ENCODE measurements at regions not wholly inside any gene's neighbourhood (a gene's known extent, or its start where the extent isn't known, plus 50 kb on each side); places are given as distances from the start of the nearest gene placed in this dataset.

DNA sequence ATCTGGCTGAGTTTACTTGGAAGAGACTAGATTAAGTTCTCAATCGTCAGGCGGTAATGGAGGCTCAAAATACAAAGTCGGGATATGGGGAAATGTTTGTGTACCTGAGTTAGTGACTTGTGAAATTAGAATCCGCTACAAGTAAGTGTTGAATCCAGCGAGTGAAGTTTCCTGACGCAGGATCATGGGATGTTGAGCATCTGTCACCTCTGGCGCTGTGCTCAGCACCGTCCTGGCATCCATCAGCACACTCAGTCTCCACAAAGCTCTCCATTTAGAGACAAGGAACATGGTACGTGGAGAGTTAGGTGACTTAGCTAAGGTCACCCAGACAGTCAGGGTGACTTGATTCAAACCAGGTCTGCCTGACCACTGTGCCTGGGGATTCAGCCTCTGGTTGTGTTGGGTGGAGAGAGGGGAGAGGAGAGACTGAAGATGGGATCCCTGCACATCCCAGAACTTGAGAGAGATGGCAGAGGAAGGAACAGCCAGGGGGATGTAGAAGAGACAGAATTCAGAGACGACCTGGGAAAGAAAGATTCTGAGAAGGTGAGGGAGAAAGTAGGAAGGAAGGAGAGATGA, 251.2 kb downstream of the ACKR3 start (continued):
- TF ChIP-seq, protein P1, sequence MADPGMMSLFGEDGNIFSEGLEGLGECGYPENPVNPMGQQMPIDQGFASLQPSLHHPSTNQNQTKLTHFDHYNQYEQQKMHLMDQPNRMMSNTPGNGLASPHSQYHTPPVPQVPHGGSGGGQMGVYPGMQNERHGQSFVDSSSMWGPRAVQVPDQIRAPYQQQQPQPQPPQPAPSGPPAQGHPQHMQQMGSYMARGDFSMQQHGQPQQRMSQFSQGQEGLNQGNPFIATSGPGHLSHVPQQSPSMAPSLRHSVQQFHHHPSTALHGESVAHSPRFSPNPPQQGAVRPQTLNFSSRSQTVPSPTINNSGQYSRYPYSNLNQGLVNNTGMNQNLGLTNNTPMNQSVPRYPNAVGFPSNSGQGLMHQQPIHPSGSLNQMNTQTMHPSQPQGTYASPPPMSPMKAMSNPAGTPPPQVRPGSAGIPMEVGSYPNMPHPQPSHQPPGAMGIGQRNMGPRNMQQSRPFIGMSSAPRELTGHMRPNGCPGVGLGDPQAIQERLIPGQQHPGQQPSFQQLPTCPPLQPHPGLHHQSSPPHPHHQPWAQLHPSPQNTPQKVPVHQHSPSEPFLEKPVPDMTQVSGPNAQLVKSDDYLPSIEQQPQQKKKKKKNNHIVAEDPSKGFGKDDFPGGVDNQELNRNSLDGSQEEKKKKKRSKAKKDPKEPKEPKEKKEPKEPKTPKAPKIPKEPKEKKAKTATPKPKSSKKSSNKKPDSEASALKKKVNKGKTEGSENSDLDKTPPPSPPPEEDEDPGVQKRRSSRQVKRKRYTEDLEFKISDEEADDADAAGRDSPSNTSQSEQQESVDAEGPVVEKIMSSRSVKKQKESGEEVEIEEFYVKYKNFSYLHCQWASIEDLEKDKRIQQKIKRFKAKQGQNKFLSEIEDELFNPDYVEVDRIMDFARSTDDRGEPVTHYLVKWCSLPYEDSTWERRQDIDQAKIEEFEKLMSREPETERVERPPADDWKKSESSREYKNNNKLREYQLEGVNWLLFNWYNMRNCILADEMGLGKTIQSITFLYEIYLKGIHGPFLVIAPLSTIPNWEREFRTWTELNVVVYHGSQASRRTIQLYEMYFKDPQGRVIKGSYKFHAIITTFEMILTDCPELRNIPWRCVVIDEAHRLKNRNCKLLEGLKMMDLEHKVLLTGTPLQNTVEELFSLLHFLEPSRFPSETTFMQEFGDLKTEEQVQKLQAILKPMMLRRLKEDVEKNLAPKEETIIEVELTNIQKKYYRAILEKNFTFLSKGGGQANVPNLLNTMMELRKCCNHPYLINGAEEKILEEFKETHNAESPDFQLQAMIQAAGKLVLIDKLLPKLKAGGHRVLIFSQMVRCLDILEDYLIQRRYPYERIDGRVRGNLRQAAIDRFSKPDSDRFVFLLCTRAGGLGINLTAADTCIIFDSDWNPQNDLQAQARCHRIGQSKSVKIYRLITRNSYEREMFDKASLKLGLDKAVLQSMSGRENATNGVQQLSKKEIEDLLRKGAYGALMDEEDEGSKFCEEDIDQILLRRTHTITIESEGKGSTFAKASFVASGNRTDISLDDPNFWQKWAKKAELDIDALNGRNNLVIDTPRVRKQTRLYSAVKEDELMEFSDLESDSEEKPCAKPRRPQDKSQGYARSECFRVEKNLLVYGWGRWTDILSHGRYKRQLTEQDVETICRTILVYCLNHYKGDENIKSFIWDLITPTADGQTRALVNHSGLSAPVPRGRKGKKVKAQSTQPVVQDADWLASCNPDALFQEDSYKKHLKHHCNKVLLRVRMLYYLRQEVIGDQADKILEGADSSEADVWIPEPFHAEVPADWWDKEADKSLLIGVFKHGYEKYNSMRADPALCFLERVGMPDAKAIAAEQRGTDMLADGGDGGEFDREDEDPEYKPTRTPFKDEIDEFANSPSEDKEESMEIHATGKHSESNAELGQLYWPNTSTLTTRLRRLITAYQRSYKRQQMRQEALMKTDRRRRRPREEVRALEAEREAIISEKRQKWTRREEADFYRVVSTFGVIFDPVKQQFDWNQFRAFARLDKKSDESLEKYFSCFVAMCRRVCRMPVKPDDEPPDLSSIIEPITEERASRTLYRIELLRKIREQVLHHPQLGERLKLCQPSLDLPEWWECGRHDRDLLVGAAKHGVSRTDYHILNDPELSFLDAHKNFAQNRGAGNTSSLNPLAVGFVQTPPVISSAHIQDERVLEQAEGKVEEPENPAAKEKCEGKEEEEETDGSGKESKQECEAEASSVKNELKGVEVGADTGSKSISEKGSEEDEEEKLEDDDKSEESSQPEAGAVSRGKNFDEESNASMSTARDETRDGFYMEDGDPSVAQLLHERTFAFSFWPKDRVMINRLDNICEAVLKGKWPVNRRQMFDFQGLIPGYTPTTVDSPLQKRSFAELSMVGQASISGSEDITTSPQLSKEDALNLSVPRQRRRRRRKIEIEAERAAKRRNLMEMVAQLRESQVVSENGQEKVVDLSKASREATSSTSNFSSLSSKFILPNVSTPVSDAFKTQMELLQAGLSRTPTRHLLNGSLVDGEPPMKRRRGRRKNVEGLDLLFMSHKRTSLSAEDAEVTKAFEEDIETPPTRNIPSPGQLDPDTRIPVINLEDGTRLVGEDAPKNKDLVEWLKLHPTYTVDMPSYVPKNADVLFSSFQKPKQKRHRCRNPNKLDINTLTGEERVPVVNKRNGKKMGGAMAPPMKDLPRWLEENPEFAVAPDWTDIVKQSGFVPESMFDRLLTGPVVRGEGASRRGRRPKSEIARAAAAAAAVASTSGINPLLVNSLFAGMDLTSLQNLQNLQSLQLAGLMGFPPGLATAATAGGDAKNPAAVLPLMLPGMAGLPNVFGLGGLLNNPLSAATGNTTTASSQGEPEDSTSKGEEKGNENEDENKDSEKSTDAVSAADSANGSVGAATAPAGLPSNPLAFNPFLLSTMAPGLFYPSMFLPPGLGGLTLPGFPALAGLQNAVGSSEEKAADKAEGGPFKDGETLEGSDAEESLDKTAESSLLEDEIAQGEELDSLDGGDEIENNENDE (IDR thresholded peaks at IDR 0.05; ENCODE audit: insufficient replicate concordance, low read length), result no peak
- TF ChIP-seq SRF (IDR thresholded peaks at IDR 0.05; ENCODE audit: low read depth, low read length), result no peak
- no peak for TF ChIP-seq TEAD4 (IDR thresholded peaks at IDR 0.05; ENCODE audit: low read depth, low read length)
- TF ChIP-seq NANOG (IDR thresholded peaks at IDR 0.05; ENCODE audit: insufficient read depth, low read depth, low read length, poor library complexity, severe bottlenecking), result no peak
- TF ChIP-seq EZH2 (IDR thresholded peaks at IDR 0.05; ENCODE audit: low read depth, low read length, severe bottlenecking), result no peak
- TF ChIP-seq BCL11A (IDR thresholded peaks at IDR 0.05; ENCODE audit: low read depth in 2 of 2, low read length in 2 of 2), result no peak
- TF ChIP-seq NRF1 (IDR thresholded peaks at IDR 0.05; ENCODE audit: low read depth, low read length), result no peak
- TF ChIP-seq FOSL1 (IDR thresholded peaks at IDR 0.05; ENCODE audit: insufficient read depth, low read depth, low read length), result no peak
- TF ChIP-seq JUND (IDR thresholded peaks at IDR 0.05; ENCODE audit: low read length), result no peak
- TF ChIP-seq SAP30 (IDR thresholded peaks at IDR 0.05; ENCODE audit: insufficient read depth, insufficient replicate concordance, low read length), result no peak

Data from H1 (cell line).